T47D (cell line): ENCODE measurements at regions not wholly inside any gene's neighbourhood (a gene's known extent, or its start where the extent isn't known, plus 50 kb on each side); places are given as distances from the start of the nearest gene placed in this dataset.

Experiments used
- DNase-seq, 2 experiments: peaks; one replicate each; pipeline versions ENCODE4 v3.0.0 to v3.0.0-alpha.2; 2011 to 2012; ENCODE audit warnings: low read depth in 1 of 2, low spot score in 1 of 2
- JUND ChIP-seq: IDR thresholded peaks from 2 replicates; pipeline ENCODE4 v1.6.1; 2012; ENCODE audit warnings: low read depth
- in situ Hi-C: cut with HindIII; loops from 2 replicates; pipeline ENCODE4 v1.10.0; 2016; ENCODE audit warnings: low sequenced_read_pairs, low pct_unique_long_range_greater_than_20kb

GRCh38 chr16:6076631-6077030, 979.0 kb upstream of the EEF2KMT start:
- DNase-seq = no peak
- no peak for TF ChIP-seq JUND
- in situ Hi-C loops = no loop called here

GRCh38 chr16:6068063-6068462, 970.5 kb upstream of the EEF2KMT start:
- no peak for TF ChIP-seq JUND
- DNase-seq = no peak
- in situ Hi-C loops = no loop called here

GRCh38 chr16:6066652-6067051, 969.1 kb upstream of the EEF2KMT start:
- no peak for DNase-seq
- in situ Hi-C loops = no loop called here

GRCh38 chr16:6063526-6063925, 965.9 kb upstream of the EEF2KMT start:
- no peak for TF ChIP-seq JUND
- no peak for DNase-seq
- in situ Hi-C loops = no loop called here

More at GRCh38 chr16:6066652-6067051, 969.1 kb upstream of the EEF2KMT start:
- no peak for TF ChIP-seq JUND

- no peak for TF ChIP-seq JUND
- DNase-seq = no peak
- in situ Hi-C loops = no loop called here
Measured at GRCh38 chr16:6059671-6060070, 962.1 kb upstream of the EEF2KMT start.

- no peak for DNase-seq
- TF ChIP-seq JUND = no peak
- in situ Hi-C loops = no loop called here
Measured at GRCh38 chr16:6057821-6058220, 960.2 kb upstream of the EEF2KMT start.

GRCh38 chr16:6048017-6048416, 950.4 kb upstream of the EEF2KMT start:
- no peak for DNase-seq
- TF ChIP-seq JUND = no peak
- in situ Hi-C loops = no loop called here

- DNase-seq = no peak
- no peak for TF ChIP-seq JUND
- in situ Hi-C loops = no loop called here
Measured at GRCh38 chr16:6047325-6047724, 949.7 kb upstream of the EEF2KMT start.

GRCh38 chr16:6038941-6039645, 941.5 kb upstream of the EEF2KMT start:
- no peak for DNase-seq
- TF ChIP-seq JUND = no peak
- in situ Hi-C loops = no loop called here

GRCh38 chr16:6035161-6035560, 937.6 kb upstream of the EEF2KMT start:
- TF ChIP-seq JUND = no peak
- in situ Hi-C loops = no loop called here
- DNase-seq = no peak

GRCh38 chr16:6034511-6034910, 936.9 kb upstream of the EEF2KMT start:
- in situ Hi-C loops = no loop called here
- no peak for DNase-seq
- no peak for TF ChIP-seq JUND

- in situ Hi-C loops = no loop called here
- TF ChIP-seq JUND = no peak
- peak in 1 of 2 experiments; percentile 4 for DNase-seq
Measured at GRCh38 chr16:6032438-6032837, 934.8 kb upstream of the EEF2KMT start.

GRCh38 chr16:6031567-6031966, 934.0 kb upstream of the EEF2KMT start:
- DNase-seq = no peak
- TF ChIP-seq JUND = no peak
- in situ Hi-C loops = no loop called here

GRCh38 chr16:6031102-6031501, 933.5 kb upstream of the EEF2KMT start:
- TF ChIP-seq JUND = no peak
- no peak for DNase-seq
- in situ Hi-C loops = no loop called here
